ENCODE measurements at regions not wholly inside any gene's neighbourhood (a gene's known extent, or its start where the extent isn't known, plus 50 kb on each side); places are given as distances from the start of the nearest gene placed in this dataset.

DNA sequence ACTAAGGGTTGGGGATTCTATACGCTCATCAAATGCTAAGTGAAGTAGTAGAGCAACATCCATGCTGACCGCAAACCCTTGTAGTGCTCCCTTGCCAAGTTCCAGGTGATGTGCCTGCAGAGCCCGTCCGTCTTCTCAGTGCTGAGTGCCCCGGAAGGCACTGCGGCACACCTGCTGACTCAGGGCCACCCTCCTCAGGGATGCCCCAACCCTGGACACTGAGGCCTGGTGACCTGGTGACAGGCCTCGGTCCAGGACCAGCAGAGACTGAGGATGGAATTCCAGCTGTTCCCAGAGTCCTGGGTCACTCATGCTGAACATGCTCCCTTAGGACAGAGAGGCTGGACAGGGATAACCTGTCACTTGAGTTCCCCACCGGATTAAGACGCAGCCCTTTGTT lies 422.5 kb downstream of the OCA2 start:
- no peaks in the 10 kb centered on the region for H3K36me3 Mint-ChIP-seq (ENCODE audit: low read depth)
- TF ChIP-seq, protein P1, sequence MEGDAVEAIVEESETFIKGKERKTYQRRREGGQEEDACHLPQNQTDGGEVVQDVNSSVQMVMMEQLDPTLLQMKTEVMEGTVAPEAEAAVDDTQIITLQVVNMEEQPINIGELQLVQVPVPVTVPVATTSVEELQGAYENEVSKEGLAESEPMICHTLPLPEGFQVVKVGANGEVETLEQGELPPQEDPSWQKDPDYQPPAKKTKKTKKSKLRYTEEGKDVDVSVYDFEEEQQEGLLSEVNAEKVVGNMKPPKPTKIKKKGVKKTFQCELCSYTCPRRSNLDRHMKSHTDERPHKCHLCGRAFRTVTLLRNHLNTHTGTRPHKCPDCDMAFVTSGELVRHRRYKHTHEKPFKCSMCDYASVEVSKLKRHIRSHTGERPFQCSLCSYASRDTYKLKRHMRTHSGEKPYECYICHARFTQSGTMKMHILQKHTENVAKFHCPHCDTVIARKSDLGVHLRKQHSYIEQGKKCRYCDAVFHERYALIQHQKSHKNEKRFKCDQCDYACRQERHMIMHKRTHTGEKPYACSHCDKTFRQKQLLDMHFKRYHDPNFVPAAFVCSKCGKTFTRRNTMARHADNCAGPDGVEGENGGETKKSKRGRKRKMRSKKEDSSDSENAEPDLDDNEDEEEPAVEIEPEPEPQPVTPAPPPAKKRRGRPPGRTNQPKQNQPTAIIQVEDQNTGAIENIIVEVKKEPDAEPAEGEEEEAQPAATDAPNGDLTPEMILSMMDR (IDR thresholded peaks at IDR 0.05; ENCODE audit: unreplicated experiment in 3 of 3): no peak
- H3K27ac Mint-ChIP-seq: peak overlapping the region in 1 of 3 experiments; percentile 26
- H3K27me3 Mint-ChIP-seq (ENCODE audit: low read depth): peaks cover 24% of the 10 kb centered on the region
- H3K4me1 Mint-ChIP-seq: peaks cover 52% of the 10 kb centered on the region
- no peak overlapping the region for H3K4me3 Mint-ChIP-seq
- H3K9me3 Mint-ChIP-seq: no peaks in the 10 kb centered on the region

DNA sequence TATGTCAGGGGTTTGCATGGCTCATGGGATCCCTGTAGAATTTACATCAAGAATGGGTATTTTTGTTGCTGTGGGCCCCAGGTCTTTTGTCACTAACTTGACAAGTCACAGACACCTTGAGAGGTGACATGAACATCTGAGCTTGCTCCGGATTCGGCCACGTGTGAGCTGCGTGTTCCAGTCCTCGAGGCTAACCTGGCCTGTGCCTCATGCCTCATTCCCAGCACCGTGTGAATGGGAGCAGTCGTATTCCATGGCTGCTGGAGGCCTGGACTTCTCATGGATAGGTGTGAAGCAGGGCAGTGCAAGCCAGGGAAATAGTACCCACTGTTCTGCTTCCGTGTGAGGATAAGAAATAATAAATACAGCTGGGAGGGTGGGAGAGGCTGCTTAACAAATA lies 423.5 kb downstream of the OCA2 start:
- H3K9me3 Mint-ChIP-seq: no peaks in the 10 kb centered on the region
- no peak overlapping the region for H3K4me3 Mint-ChIP-seq
- TF ChIP-seq, protein P1 (IDR thresholded peaks at IDR 0.05; ENCODE audit: unreplicated experiment in 3 of 3): no peak
- peaks cover 26% of the 10 kb centered on the region for H3K27me3 Mint-ChIP-seq (ENCODE audit: low read depth)
- no peak overlapping the region for H3K27ac Mint-ChIP-seq
- H3K36me3 Mint-ChIP-seq (ENCODE audit: low read depth): no peaks in the 10 kb centered on the region
- H3K4me1 Mint-ChIP-seq: peaks cover 60% of the 10 kb centered on the region

DNA sequence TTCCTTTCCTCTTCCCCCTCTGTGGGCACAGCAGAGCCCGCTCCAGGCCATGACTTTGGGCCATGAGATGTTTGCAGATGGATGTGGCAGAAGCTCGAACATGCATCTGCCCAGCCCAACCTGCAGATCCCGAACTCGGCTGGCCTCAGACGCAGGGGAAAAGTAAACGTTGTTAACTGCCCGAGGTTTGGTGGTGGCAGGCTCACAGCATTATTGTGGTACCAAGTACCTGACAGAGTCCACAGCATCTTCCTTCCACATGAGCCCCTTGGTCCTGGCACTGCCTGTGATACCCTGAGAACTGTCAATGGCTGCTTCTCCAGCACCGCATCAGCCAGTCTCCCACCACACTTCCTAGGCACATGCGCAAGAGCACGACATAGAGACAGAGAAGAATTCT lies 424.3 kb downstream of the OCA2 start:
- Mint-ChIP-seq H3K4me1 (peaks cover 62% of the 10 kb centered on the region), H3K27me3 (ENCODE audit: low read depth) (peaks cover 27% of the 10 kb centered on the region), H3K36me3 (ENCODE audit: low read depth) (no peaks in the 10 kb centered on the region), H3K27ac (peak overlapping the region in 1 of 3 experiments; percentile 44), H3K9me3 (no peaks in the 10 kb centered on the region), H3K4me3 (no peak overlapping the region)
- TF ChIP-seq, protein P1 (IDR thresholded peaks at IDR 0.05; ENCODE audit: unreplicated experiment in 3 of 3): no peak

DNA sequence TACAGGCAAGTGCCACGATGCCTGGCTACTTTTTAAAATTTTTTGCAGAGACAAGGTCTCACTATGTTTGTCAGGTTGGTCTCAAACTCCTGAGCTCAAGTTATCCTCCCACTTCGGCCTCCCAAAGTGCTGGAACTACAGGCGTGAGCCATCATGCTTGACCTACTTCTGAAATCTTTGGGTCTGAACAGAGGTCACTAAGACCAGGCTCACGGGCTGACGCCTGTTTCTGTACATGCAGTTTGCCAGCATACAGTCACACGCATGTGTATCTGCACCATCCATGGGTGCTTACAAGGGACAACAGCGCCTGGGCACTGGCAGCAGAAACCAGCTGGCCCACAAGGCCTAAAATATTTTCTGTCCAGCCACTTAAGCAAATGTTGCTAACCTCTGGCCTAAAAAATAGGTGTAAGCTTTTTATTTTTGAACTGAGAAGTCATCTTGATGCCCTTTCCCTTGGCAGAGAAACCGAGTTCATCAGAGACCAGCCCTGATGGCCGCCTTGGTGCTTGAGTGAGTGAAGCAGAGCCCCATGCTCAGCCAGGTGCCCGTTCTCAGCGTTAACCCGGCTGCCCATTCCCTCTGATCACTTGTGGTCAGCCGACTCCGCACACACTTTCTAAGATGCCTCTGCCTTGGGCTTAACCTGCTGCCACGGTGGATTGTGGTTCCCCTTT lies 425.2 kb downstream of the OCA2 start:
- Mint-ChIP-seq H3K4me1 (peaks cover 57% of the 10 kb centered on the region), H3K27me3 (ENCODE audit: low read depth) (peaks cover 31% of the 10 kb centered on the region), H3K36me3 (ENCODE audit: low read depth) (no peaks in the 10 kb centered on the region), H3K27ac (no peak overlapping the region), H3K9me3 (no peaks in the 10 kb centered on the region), H3K4me3 (no peak overlapping the region)
- TF ChIP-seq, protein P1 (IDR thresholded peaks at IDR 0.05; ENCODE audit: unreplicated experiment in 3 of 3): no peak

DNA sequence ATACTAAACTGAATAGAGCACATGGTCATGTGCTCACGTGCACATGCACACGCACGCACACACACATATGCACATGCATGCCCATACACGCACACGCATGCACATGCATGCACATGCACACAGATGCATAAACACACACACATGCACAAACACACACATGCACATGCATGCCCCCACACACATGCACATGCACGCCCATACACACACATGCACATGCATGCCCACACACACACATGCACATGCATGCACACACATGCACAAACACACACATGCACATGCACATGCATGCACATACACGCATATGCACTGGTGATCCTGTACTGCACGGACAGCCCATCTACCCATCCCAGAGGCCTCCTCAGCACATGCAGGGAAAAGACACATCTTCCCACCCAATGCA lies 426.6 kb downstream of the OCA2 start:
- Mint-ChIP-seq H3K4me1 (peaks cover 44% of the 10 kb centered on the region), H3K9me3 (no peaks in the 10 kb centered on the region), H3K4me3 (peak overlapping the region in 2 of 3 experiments; percentile 9 to 51), H3K27ac (peak overlapping the region in 2 of 3 experiments; percentile 56 to 62), H3K27me3 (ENCODE audit: low read depth) (peaks cover 24% of the 10 kb centered on the region), H3K36me3 (ENCODE audit: low read depth) (no peaks in the 10 kb centered on the region)
- TF ChIP-seq, protein P1 (IDR thresholded peaks at IDR 0.05; ENCODE audit: unreplicated experiment in 3 of 3): no peak

Measured in nephron (organoid).